Chondrocyte (in vitro differentiated cells): ENCODE measurements at regions not wholly inside any gene's neighbourhood (a gene's known extent, or its start where the extent isn't known, plus 50 kb on each side); places are given as distances from the start of the nearest gene placed in this dataset.

Source experiments
- DNase-seq: peaks from one replicate; pipeline ENCODE4 v3.0.0; 2021; ENCODE audit warnings: mixed read lengths, low spot score
- H3K27ac Mint-ChIP-seq: one replicate; pipeline ENCODE4 v1.8.0; 2021; ENCODE audit warnings: mild to moderate bottlenecking, moderate library complexity, mixed read lengths; ENCODE audit not compliant: unreplicated experiment
- H3K27me3 Mint-ChIP-seq: 2 replicates; pipeline ENCODE4 v1.8.0; 2021; ENCODE audit warnings: low read depth, mixed read lengths
- H3K36me3 Mint-ChIP-seq: 2 replicates; pipeline ENCODE4 v1.8.0; 2021; ENCODE audit warnings: low read depth, mixed read lengths
- H3K4me1 Mint-ChIP-seq: 2 replicates; pipeline ENCODE4 v1.8.0; 2021; ENCODE audit warnings: low read depth, mild to moderate bottlenecking, mixed read lengths
- H3K4me3 Mint-ChIP-seq: one replicate; pipeline ENCODE4 v1.8.0; 2021; ENCODE audit warnings: mild to moderate bottlenecking, moderate library complexity, mixed read lengths; ENCODE audit not compliant: unreplicated experiment
- H3K9me3 Mint-ChIP-seq: 2 replicates; pipeline ENCODE4 v1.8.0; 2021; ENCODE audit warnings: low read depth, mixed read lengths
- CTCF ChIP-seq: fragments of 200-600 bp; sonication (generic); IDR thresholded peaks from 2 replicates; pipeline ENCODE4 v1.5.0; 2021; ENCODE audit warnings: antibody characterized with exemption, mild to moderate bottlenecking, moderate library complexity

- Mint-ChIP-seq H3K27me3 (peaks cover 3% of the 10 kb centered on the region), H3K27ac (no peak overlapping the region), H3K36me3 (no peaks in the 10 kb centered on the region), H3K9me3 (no peaks in the 10 kb centered on the region), H3K4me1 (peaks cover 14% of the 10 kb centered on the region), H3K4me3 (no peak overlapping the region)
- no peak for DNase-seq
- peak; percentile 96 for TF ChIP-seq CTCF
These were observed 273.7 kb upstream of the KYNU start for GRCh38 chr2:142603759-142604158.

GRCh38 chr2:142602418-142602989 is 275.0 kb upstream of the KYNU start:
- H3K4me3 Mint-ChIP-seq: no peak overlapping the region
- no peak for DNase-seq
- no peak overlapping the region for H3K27ac Mint-ChIP-seq
- H3K4me1 Mint-ChIP-seq: peaks cover 16% of the 10 kb centered on the region
- peaks cover 2% of the 10 kb centered on the region for H3K9me3 Mint-ChIP-seq
- H3K36me3 Mint-ChIP-seq: no peaks in the 10 kb centered on the region
- no peak for TF ChIP-seq CTCF
- H3K27me3 Mint-ChIP-seq: peaks cover 3% of the 10 kb centered on the region

- Mint-ChIP-seq H3K27ac (no peak overlapping the region), H3K4me1 (peaks cover 20% of the 10 kb centered on the region), H3K9me3 (peaks cover 5% of the 10 kb centered on the region), H3K27me3 (peaks cover 3% of the 10 kb centered on the region), H3K4me3 (no peak overlapping the region), H3K36me3 (no peaks in the 10 kb centered on the region)
- TF ChIP-seq CTCF: no peak
- DNase-seq: no peak
These were observed 275.7 kb upstream of the KYNU start for GRCh38 chr2:142601794-142602193.

GRCh38 chr2:142599504-142599903 is 278.0 kb upstream of the KYNU start:
- H3K4me1 Mint-ChIP-seq: peaks cover 29% of the 10 kb centered on the region
- peaks cover 8% of the 10 kb centered on the region for H3K9me3 Mint-ChIP-seq
- no peak for TF ChIP-seq CTCF
- no peaks in the 10 kb centered on the region for H3K27me3 Mint-ChIP-seq
- no peak for DNase-seq
- no peak overlapping the region for H3K27ac Mint-ChIP-seq
- H3K4me3 Mint-ChIP-seq: no peak overlapping the region
- no peaks in the 10 kb centered on the region for H3K36me3 Mint-ChIP-seq

- Mint-ChIP-seq H3K36me3 (no peaks in the 10 kb centered on the region), H3K4me1 (peaks cover 33% of the 10 kb centered on the region), H3K27ac (no peak overlapping the region), H3K9me3 (peaks cover 8% of the 10 kb centered on the region), H3K4me3 (no peak overlapping the region), H3K27me3 (no peaks in the 10 kb centered on the region)
- no peak for DNase-seq
- no peak for TF ChIP-seq CTCF
These were observed 278.6 kb upstream of the KYNU start for GRCh38 chr2:142598846-142599245.
